Cerebellar cortex (tissue), 1 donor: ENCODE measurements at regions not wholly inside any gene's neighbourhood (a gene's known extent, or its start where the extent isn't known, plus 50 kb on each side); places are given as distances from the start of the nearest gene placed in this dataset.

ENCODE experiments used
- DNase-seq: peaks from one replicate; pipeline ENCODE4 v3.0.0-alpha.2; 2015; ENCODE audit warnings: low spot score

DNA sequence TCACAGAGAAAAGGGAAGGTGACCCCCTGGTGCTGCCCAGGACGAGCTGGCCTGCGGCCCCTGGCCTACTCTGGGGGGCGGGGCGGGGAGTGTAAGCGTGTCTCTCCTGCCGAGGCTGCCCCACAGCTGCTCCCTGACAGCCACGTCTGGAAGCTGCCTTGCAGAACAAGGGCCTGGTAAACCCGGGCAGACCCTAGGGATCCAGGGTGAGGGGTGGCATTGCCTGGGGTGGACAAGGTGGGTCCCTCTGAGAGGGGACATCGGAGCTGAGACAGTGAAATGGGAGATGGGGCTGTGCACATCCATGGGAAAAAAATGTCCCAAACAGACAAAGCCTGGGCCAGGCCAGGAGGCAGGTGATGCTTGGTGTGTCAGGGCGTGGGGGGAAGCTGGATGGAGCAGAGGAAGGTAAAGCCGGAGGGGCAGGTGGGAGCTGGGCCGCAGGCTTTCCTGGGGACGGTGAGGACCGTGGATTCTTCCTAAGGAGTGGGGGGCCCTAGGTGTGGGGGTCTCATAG, 66.0 kb upstream of the HDAC4 start:
- DNase-seq = no peak

DNA sequence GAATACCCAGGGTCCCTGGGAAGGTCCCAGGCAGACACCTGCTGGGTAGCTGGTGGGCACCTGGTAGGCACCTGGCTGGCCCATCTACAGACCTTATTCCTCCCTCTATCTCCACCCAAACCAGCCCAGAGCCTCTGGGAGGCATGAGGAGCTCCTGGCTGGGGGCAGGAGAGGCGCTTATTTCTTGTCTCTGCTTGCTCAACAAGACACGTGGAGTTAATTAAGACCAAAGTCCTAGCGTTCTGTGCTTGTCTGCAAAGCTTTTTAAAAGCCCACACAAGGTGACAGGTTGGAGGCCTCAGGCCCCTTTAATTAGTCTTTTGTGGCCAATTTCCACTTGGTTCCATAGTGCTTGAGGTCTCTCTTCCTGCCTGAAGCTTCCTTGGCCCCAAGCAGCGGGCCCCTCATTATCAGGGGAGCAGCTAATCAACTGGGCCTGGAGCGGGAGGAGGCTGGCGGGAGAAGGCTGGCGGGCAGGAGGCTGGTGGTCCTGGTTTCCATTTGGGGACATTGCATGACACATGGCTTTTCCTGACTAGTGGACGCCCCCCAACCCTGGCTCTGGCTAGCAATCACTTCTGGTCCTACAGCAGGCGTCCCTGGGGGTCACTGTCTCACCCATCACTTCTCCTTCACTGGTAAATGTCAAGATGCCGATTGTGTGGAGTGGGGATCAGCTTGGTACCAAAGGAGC, 65.4 kb upstream of the HDAC4 start:
- no peak for DNase-seq

DNA sequence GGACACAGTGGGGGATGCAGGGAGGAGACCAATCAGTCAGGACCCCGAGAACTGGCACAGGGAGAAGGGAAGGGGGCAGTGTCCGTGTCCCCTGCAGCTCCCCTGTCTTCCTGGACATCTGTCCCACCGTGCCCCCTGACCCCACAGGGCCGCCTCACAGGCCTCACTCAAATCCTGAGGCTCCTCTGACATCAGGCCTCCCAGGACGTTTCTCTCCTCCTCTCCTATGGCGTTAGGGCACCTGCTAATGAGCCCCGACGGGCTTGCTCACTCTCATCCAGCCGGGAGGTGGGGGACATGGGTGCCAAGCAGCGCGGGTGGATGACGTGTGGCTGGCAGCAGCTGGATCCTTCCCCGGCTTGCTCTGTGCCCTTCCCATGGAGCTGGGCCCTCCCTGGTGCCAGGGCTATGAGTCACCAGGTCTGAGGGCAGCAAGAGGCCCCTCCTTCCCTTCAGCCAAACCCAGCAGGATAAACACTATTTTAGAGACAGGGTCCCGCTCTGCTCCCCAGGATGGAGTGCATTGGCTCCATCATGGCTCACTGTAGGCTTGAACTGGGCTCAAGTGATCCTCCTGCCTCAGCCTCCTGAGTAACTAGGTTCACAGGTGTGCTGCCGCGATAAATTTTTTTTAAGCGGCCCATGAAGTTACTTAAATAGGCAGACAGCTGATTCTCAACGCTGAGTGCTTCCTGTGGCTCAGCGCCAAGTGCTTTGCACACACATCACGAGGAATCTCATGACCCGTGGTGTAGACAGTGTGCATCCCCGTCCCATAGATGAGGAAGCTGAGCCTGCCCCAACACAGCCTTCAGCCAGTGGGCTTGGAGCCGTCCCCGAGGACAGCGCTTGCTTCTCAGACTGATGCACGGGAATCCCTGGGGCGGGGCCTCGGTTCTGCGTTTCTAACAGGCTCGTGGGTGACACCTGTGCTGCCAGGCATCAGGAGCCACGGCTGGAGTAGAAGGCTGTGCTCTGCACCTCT, 64.5 kb upstream of the HDAC4 start:
- DNase-seq = no peak

DNA sequence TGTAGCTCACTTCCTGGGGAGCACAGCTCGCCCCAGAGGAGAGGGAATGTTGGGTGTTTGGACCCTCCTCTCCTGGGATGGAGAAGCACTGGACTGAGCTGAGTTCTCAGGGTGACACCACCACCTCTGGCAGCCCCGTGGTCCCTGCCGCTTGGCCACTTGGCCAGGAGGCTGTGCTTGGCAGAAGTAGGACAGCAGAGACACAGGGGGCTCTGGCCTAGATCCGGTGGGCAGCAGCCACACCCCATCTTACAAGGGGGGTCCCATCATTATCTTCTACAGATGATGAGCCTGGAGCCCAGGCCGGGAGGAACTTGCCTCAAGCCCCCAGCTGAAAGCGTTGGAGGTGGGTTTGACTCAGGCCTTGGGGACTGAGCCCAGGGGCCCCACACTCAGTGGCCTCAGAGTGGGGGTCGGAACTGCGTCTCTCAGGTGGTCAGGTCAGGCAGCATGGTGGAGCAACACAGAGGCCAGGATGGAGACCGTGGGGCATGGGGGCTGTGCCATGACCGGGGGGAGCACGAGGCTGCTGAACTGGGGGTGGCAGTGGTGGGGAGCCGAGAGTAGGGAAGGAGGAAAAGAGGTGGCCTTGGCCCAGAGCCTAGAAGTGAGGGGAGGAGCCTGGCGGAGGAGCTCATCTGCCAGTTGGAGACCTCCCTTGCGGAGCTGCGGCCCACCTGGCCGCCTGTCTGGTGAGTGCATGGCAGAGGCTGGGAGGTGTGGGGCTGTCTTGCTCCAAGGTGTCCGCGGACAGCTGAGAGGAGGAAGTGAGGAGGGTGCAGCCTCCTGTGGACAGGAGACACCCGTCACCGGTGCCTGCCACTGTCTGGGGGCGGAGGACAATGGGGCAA, 63.6 kb upstream of the HDAC4 start:
- DNase-seq = no peak

DNA sequence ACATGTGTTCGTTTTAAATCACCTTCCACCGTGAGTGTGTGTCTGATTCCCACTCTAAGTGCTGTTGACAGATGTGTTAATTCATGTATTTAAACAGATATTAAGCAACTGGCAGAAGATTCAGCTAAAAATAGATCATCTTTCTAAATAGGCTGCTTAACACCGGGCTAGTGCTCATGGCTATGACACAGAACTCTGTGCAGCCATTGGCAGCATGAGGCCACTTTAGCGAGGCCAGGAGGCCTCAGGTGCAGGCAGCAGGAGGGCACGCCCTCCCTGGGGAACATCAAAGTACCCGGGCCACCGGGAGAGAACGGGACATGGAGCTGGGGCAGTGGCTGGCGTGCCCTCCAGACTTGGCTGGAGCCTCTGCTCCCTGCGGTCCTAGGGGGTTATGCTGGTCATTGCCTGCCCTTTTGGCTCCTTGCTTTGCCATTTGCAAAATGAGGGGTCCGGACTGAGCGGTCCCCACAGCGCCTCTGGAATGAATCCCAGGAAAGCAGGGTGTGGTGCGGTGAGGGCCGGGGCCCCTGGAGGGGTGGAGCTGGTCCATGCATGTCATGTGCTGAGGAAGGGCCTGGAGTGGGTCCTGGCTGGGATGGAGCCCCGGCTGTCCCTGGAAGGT, 62.8 kb upstream of the HDAC4 start:
- DNase-seq = no peak

DNA sequence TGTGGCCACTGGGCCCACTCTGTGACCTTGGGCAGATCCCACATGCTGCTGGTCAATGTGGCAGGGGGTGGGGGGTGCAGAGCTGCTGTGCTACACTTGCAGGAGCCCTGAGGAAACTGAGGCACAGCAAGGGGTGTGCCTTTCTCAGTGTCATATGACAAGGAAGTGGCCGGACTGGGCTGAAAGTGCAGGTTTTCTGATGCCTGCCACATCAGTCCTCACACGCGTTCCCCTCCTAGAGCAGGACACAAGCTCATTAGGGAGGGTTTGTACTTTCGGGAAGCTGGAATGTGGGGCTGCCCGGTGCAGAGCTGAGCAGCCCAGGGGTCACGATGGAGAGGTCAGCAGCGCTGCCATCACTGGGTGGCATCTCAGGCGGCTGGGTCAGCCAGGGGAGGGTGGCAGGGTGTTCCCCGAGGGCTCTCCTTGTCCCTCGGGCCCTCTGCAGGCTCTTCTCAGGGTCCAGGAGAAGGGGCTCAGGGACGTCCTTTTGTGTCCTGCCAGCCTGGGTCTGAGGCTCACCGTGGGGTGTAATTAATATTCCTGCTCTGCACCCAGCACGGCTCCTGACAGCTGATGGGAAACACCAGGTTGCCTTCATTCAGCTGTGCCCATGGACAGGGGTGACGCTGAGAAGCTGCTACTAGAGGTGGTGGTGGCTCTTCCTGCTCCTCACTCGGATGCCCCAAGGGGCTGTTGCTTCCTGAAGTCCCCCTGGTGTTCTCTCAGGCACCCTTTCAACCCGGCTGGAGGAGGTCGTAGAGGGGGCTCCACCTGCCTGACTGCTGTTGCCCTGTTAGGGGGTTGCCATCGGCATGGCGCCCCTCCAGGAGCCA, 62.1 kb upstream of the HDAC4 start:
- no peak for DNase-seq

DNA sequence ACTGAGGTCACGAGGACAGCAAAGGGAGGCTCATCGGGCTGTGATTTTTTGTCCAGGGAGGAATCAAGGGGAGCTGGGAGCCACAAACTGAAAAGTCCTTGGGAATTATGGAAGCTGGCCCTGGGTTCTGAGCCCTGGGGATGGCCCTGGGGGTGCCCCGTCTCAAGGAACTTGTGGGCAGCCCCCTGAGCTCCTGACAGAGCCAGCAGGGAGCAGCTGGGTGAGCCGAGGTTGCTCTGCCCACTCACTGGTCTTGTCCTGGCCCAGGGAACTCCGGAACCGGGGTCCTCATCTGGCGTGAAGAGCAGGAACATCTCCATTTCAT, 61.3 kb upstream of the HDAC4 start:
- no peak for DNase-seq

DNA sequence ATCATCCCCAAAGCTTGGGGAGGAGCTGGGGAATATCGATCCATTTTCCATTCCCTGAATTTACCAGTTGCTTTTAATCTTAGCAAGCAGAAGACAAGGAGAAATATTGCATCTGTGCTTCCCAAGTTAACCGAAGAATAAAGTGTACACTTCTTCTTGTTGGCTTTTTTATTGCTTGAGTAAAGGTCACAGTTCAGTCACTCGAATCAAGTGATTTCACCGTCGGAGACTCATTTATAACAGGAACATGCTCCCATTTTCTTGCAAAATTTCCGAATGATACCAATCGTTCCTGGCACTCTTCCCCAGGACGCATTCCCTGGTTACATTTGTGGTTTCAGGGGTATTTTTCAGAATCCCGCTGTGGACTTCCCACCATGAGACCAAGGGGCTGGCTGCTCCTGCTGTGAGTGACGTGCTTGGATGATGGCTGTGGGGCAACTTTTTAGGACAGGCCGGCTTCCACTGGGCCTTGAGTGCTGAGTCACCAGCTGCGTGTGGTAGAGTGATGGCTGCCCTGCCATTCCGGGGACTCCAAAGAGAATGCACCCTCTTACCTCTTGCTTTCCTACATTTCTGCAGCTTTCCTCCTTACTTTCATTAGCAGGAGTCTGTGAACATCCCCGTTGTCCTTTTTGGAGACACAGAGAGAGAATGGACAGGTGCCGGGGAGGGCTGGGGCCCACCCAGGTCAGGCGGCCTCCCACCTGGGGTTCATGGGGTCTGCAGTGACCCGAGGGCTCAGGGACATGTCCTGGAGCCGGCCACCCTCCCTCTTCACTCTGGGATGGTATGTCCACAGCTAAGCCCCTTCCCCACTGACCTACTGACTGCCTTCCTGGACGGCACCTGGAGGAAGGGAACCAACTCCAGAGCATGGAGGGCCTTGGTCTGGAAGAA, 60.7 kb upstream of the HDAC4 start:
- no peak for DNase-seq

DNA sequence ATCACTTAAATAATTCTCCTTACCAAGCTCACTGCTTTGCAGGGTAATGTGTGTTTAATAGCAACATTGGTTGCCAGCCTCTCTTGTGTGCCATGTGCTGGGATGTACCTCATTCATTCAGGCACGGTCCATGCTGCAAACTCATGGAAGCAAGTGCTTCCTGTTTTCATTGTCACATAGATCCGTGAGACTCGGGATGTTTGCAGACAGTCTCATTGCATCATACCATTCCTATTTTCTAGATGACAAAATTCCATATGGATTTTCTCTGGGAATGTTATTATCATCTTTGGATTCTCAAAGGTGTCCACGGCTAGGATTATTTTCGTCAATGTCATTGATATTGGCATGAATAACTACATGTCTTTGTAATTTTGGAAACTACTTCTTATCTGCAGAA, 60.0 kb upstream of the HDAC4 start:
- no peak for DNase-seq

DNA sequence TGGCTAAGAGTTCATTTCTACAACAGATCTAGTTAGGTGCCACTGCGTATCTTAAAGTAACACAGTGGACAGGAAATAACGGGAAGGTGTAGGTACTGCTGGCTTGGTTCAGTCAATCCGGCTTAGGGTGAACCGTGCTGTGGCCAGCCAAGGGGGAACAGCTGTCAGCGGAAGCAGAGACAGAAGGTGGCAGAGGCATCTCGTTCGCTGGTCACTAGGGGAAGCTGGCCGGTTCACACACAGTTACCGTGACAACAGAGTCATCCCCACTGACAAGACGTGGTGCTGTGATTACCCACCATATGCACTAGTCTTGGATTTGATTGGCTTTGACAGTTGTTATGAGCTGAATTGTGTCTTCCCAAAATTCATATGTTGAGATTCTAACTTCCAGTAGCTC, 58.8 kb upstream of the HDAC4 start:
- peak; percentile 33 for DNase-seq

DNA sequence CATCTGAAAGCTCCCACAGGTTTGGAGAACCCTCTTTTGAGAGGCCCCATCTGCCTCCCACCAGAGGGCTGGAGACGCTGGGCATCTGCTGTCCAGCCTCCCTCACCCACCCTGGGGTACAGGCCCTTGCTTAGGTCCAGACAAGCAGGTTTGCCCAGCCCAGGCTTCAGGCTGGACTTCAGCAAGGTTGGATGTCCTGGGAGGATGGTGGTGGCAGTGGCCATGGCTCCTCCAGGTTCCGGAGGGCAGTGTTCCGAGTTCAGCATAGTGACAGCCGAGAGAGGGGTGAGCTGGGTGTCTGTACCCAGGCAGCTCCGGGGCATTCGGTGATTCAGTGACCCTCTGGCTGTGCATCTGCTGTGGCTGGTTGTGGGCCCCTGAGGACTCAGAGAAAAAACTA, 58.2 kb upstream of the HDAC4 start:
- DNase-seq = no peak

DNA sequence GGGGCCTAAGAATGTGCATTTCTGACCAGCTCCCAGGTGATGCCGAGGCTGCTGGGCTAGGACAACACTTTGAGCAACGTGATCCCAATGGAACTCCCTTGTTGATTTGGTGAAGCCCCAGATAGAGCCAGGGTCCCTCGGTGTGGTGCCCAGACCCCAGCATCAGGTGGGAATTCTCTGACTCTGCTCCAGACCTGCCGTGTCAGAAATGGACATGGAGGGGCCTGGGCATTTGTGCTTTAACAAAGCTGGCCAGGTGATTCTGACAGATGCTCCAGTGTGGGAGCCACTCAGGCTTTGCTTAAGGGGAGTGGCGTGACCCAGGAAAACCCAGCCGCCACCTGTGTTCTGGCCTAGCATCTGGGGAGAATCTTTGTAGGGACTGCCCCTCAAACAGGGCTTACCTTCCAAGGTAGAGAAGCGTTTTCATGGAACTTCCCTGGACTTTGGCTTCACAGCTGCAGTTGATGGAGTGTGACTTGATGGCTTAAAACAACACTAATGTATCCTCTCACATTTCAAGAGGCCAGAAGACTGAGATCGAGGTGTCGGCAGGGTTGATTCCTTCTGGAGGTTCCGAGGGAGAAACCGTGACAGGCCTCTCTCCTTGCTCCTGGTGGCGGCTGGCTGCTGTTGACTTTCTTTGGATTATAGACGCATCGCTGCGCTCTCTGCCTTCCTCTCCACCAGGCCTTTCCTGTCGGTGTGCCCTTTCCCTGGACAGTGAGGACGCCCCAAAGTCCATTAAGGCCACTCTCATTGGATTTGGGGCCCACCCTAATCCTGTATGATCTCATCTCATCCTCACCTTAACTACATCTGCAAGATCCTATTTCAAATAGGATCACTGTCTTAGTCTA, 57.0 kb upstream of the HDAC4 start:
- no peak for DNase-seq

DNA sequence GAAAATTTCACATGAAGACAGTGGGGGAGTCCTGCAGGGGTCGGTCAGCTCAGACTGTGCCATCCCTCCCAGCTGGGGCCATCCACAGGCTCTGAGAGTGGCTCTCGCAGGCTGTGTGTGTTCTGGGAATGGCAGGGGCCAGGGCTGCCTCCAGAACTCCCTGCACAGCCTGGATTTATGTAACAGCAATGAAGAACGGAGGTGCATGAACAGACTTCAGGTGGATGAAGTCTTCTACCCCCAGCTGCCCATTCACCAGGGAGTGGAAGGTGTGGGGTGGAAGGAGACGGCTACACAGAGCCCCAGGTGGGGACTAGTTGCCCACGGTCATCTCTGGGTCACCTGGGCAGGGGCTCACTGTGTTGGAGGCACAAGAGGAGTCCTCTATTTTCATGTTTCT, 56.1 kb upstream of the HDAC4 start:
- DNase-seq = no peak

DNA sequence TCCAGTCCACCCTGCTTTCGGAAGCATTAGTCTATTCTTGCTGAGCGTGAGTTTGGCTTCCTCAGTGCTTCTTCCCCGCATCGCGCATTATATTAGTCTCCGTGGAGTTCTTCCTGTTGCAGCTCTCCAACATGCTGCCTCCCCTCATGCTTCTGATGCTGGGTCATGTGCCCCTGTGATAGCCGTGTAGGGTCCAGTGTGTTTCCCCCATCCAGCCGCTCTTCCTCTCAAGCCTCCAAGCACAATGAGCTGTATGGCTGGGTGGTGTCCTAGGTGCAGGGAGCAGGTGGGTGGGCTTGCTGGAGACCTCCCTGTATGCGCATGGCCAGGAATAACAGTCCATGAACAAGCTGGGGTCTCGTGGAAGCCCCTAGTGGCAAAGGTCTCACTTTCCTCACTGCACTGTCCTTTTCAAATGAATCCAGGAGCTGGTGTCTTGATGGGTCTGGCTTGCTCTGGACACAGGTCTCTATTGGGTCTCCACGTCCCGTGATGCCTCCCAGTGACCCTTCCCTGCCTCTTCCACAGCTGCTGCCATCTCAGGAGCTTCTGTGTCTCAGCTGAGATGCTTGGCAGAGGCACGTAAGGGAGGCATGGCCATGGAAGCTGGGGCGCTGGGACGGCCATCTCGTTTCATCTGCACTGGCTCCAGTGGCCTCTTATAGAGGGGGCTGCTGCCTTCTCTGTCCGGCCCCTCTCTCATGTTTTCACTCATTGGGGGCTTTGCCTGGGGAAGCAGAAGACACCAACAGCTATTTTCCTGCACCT, 54.8 kb upstream of the HDAC4 start:
- no peak for DNase-seq

DNA sequence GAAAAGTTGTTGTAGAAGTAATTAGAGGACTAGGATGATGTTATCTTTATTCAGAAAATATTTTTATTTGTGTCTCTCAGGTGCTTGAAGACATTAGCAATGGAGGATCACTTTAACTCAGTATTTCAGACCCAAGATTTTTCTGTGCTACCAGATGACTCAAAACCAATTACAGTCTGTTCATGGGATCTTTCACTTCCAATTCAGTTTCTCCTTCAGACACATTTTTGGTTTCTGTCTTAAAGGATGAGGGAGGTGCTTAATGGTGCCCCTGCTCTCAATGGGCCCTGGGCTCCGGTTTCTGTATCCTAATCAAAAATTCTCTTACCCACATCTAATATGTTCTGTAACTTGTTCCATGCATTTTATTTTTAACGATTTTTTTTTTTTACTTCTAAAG, 53.7 kb upstream of the HDAC4 start:
- no peak for DNase-seq
